Kidney capillary endothelial cell (primary cell): ENCODE measurements at regions not wholly inside any gene's neighbourhood (a gene's known extent, or its start where the extent isn't known, plus 50 kb on each side); places are given as distances from the start of the nearest gene placed in this dataset.

Source experiments
- DNase-seq: peaks from one replicate; pipeline ENCODE4 v3.0.0-alpha.2; 2018; ENCODE audit warnings: low spot score

DNA sequence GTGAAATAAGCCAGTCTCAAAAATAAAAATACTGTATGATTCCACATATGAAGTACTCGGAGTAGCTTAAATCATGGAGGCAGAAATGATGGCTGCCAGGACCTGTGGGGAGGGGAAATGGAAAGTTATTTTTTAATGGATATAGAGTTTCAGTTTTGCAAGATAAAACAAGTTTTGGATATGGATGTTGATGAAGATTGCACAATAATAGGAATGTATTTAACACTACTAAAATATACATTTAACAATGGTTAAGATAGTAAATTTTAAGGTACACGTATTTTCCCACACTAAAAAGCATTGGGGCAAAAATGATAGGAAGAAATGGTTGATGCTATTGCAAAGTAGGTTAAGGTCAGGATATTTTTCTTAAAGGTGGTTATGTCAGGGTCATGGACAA, 1058.9 kb upstream of the MAP3K7 start:
- no peak for DNase-seq

DNA sequence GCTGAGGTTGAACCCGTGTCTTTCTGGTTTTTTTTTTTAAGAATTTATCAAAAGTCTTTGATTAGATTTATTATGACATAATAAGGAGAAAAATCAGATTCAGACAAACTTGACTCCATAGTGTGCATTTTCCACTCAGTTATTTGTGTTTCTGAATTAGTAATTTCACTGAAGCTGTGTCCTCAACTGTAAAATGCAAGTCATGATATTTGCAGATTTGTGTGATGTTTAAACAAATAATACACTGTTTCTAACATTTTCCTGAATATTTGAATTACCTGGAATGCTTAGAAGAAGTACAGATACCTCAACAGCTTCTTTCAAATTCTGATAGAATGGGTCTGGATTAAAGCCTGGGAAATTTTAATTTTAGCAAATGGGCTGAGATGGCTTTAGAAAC, 1050.3 kb upstream of the MAP3K7 start:
- no peak for DNase-seq

DNA sequence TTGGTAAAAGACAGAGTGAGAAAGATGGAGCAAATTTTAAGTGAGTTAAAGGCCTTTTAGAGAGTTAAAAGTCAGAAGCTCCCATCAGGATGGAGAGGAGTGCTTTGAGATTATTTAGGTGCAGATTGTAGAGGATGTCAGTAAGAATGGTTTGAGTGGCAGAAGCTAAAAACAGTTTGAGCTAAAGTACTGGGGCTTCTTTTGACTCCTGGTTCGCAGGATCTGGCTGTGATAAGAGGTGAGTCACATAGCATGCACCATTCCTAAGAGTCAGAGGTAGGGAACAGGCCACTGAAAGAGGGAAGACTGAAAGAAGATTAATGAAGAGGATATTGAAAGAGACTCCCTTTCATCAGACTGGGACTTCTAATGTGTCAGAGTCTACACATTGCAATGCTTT, 1047.9 kb upstream of the MAP3K7 start:
- DNase-seq: no peak

DNA sequence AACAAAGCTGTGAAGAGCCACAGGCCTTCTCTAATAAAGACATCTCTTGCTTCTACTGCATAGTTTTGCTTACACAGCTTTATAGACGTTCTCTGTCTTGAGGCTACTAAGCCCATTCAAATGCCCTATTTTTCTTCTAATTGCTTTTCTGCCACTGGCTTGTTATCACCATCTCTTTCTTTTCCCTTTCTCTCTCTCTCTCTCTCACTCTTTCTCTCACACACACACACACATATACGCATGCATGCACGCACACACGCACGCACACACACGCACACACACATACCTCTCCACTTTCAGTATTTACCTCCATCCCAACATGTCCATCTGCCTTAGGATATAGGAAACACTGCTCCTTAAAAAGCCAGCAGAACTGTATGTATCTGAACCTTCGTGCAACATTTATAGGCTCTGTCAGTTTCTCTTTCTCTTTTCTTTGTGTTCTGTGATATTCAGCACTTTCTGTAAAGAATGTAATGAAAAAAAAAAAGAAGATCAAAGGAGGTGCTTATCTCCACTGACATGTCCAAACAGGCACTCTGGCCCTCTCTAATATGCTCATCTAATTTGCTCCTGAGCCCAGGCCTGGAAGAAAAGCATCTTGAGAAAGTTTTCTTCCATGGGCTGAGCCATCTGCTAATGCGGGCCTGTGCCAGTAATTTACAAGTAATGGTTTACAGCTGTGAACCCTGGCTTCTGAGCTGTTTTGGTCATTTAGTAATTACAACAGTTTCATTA, 1046.7 kb upstream of the MAP3K7 start:
- DNase-seq: no peak

DNA sequence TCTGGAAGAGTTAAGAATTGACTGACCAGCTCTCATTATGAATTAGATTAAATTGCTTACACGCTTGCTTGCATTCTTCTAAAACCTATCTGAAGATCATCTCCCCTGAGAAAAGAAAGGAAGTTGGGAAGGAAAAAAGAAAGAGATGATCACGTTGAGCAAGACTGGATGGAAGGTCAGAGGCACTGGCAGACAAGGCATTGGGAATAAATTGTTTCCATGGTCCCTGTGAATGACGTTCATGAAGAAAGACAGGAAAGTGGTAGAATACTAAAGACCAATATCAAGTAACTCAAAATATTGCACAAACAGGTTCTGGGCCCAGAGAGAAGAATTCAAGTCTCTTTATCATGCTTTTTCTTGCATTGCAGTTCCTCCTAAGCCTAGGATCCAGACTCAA, 1045.4 kb upstream of the MAP3K7 start:
- no peak for DNase-seq

DNA sequence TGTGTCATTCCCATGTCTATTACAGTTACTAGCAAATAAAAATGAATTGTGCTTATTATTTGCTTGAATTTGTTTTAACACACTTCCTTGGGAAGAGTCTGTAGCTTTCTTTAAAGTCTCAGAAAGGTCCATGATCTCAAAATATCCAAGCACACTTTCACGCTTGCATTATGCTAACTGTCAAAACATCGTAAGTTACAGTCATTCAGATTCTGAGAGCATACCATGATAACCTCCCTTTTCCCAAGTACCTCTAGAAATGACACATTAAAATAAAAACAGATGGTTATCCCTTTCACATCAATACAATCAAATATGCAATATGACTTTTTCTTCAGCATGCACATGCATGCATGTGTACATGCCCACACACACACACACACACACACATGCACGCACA, 1044.4 kb upstream of the MAP3K7 start:
- no peak for DNase-seq

DNA sequence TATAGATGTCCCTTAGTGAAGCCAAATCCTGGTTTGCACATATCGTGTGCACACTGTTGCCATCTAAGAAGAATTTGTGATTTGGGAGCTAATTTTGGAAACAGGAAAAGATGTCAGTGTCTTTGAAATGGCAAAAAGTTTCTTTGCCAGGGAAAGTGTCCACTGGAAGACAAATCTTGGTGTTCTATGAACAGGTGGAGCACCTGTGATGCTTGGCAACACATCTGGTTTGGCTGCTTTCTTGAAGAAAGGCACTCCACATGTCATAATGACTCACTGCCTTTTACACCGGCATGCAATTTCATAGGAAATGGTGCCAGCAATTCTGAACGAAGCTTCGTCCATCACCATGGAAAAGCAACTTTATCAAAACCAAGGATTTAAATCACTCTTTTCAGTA, 1040.0 kb upstream of the MAP3K7 start:
- DNase-seq: no peak

DNA sequence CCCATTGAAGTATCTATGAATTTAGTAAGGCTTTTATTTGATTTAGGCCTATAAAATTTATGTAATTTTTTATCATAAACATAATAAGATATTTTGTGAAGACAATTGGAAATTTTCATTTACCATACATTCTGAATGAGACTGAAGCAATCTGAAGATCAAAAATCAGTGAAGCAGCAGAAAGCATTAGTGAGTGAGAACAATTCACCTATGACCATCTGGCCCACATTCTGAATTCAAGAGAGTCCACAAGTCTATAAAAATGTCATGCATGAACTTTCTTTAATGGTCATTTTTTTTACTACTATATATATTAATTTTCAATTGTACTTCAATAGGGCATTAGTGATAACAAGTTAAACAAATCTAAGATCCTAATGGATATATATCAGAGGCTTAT, 1026.6 kb upstream of the MAP3K7 start:
- no peak for DNase-seq

DNA sequence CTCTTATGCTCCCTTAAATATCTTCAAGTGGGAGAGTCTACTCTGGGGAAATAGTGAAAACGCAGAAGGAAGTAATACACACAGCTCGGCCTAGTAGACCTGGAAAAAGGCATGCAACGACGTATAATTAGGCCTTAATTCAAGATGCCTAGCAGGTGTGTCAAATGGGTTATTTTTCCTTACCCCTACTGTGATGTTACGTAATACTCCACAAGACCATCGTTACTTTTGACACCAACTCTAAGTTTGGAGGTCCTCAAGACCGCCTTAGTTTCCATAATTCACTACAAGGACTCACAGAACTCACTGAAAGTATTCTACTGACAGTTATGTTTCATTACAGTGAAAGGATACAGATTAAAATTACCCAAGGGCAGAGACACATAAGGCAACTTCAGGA, 1024.3 kb upstream of the MAP3K7 start:
- DNase-seq: no peak

DNA sequence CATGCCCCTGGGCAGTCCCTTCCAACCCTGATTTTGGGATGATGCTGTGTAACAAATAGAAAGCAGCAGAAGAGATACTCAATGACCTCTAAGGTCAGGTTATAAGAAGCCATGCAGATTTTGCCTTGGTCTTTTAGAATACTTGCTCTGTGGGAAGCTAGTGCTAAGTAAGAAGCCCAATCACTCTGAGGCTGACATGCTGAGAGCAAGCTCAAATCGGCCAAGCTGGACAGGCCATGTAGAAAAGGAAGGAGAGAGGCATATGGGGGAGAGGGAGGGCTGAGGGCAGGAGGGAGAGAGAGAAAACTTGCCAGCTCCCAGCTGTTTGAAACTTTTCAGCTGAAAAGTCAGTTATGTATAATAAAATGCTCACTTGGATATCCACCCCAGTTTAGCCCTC, 1021.6 kb upstream of the MAP3K7 start:
- no peak for DNase-seq

DNA sequence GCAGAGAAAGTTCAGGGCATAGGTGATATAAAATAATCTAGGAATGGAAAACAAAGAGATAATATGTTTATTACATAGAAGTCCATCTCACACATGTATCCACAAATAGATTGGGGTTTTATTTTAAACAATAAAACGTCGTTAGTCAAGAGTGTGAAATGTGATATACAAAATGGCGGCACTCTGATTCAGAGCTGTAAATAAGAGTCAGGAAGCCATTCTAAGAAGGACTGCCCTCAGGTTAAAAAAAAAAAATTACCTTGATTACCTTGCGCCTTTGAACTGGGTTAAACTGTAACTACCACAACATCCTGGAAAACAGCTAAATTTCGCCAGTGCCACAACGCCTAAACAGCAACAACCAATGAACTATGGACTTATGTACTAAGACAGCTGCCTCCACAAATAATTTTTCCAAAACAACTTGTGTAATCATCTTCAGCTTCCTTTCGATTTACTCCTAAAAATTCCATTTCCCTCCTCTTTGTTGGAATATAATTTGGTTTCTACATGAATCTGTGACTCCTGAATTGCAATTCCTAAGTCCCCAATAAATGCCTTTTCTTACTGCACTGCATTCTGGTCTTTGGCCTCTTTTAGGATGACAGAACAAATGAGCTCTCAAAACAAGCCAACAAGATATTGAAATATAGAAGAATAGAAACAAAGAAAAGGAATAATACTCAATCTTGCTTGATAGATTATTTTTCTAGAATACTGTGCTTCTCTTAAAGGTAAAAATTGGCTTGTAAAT, 1019.5 kb upstream of the MAP3K7 start:
- no peak for DNase-seq

DNA sequence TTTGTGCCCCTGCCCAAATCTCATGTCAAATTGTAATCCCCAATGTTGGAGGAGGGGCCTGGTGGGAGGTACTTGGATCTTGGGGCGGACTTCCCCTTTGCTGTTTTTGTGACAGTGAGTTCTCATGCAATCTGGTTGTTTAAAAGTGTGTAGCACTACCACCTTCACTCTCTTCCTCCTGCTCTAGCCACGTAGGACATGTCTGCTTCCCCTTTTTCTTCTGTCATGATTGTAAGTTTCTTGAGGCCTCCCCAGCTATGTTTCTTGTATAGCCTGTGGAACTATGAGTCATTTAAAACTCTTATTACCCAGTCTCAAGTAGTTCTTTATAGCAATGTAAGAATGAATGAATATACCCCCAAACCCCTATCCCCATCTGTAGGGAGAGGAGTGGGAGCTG, 1013.7 kb upstream of the MAP3K7 start:
- no peak for DNase-seq

DNA sequence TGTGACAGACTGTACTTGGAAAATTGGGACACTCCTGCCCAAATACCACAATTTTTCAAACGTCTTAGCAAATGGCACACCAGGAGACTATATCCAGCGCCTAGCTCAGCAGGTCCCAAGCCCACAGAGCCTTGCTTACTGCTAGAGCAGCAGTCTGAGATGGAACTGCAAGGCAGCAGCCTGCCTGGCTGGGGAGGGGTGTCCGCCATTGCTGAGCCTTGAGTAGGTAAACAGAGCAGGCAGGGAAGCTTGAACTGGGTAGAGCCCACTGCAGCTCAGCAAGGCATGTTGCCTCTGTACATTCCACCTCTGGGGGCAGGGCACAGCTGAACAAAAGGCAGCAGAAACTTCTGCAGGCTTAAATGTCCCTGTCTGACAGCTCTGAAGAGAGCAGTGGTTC, 1003.3 kb upstream of the MAP3K7 start:
- DNase-seq: no peak

DNA sequence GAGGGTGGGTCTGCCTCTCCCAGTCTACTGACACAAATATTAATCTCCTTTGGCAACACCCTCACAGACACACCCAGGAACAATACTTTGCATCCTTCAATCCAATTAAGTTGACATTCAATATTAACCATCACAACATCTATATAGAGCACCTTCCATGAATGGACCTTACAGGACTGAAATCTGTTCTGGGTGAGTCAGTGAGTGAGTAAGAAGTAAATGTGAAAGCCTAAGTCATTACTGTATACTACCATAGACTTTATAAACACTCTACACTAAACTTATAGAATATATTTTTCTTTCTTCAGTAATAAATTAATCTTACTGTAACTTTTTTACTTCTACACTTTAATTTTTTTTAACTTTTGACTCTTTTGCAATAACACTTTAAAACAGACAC, 993.8 kb upstream of the MAP3K7 start:
- no peak for DNase-seq

DNA sequence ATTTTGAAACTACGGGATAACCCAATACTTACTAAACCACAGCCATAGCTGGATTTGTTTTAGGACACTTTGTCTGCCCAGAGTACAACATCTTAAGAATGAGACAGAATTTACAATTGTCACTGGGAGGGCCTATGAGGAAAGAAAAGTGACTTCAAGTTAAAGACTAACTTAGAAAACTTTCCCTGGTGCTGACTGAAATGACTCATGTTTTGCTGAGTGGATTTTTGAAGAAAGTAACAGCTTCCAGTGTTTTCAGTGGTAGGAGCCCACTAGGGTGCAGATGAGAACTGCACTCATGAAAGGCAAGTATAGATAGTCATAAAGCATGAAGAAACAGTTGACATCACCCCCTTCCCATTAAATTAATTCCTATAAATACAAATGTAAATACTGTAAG, 988.2 kb upstream of the MAP3K7 start:
- no peak for DNase-seq

DNA sequence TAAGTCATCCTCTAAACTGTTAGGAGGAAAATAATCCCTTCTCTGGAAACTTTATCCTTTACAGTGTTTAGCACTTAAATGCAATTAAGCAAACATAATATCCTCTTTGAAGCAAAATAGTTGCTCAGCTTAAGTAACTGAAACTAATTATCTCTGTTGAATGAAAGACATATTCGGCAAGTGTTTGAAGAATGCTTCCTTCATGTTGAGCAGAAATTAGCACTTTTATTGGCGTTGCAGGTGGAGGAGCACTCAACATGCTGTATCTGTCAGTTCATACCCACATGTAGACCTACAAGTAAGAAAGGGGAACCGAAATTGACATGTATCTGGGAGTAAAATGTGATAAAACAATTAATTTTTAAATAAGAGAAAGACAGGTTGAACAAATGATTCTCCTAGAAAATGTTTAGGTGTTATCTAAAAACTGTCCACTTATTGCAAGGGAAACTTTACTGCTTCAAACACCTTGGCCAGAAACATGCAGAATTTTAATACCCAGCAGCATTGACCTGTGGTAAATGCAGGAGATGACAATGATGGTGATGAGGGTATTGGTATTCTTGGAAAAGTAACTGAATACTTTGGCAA, 987.0 kb upstream of the MAP3K7 start:
- DNase-seq: no peak

DNA sequence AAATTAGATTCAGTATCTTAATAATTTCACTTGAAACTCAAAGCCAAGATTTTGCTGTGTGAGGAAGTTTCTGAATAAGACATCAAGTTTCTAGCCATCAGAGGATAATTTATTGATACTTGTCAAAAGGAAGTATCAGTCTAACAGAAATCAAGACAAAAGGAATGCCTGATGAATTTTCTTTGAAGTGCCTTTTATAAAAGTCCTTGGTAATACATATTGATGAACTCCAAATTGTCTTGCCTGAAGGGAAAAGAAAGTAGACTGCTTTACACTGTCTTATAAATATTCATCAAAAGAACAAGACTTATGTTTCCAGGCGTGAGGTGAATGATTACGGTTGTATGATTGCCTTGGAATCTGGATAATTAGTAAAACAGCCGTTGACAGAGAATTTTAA, 986.0 kb upstream of the MAP3K7 start:
- no peak for DNase-seq

DNA sequence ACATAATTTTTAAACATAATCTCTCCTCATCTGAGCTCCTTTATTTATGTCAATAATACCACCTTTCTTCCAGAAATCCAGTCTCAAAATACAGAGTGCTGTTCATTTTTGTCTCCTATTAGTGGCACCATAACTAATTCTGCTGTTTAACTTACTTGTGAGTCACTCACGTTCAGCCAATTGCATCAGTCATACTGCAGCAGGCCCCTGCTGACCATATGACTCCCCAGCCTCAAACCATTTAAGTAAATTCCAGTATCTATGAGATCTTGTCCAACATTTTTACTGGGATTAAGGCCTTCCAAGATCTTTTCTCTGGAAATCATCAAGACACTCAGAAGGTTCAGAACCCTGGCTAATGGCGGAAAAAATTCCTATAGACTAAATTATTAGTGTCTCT, 982.2 kb upstream of the MAP3K7 start:
- DNase-seq: no peak

DNA sequence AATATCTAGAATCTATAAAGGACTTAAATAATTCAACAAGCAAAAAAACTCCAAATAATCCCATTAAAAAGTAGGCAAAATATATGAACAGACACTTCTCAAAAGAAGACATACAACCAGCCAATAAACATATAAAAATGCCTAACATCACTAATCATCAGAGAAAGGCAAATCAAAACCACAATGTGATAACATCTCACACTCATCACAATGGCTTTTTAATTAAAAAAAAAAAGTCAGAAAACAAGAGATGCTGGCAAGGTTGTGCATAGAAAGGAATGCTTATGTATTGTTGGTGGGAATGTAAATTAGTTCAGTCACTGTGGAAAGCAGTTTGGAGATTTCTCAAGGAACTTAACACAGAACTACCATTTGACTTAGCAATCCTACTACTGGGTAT, 979.6 kb upstream of the MAP3K7 start:
- DNase-seq: no peak

DNA sequence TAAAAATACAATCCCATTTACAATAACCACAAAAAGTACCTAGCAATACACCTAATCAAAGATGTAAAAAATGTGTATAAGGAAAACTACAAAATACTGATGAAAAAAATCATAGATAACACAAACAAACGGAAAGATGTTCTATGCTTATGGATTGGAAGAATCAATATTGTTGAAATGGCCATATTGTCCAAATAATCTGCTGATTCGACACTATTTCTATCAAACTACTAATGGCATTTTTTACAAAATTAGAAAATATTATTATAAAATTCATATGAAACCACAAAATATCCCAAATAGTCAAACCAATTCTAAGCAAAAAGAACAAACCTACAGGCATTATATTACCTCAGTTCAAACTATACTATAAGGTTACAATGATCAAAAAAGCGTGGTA, 978.3 kb upstream of the MAP3K7 start:
- DNase-seq: no peak

DNA sequence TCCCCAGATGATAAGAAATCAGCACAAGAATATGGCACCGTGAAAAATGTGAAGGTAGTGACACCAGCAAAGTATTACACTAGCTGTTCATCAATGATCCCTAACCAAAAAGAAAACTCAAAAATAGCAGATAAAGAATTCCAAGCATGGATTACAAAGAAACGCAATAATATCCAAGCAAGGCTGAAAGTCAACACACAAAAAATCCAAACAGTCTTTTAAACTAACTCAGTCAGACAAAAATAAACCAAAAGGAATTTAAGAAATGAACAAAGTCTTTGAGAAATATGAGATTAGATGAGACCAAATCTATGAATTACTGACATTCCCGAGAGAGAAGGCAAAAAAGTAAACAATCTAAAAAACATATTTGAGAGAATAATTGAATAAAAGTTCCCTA, 976.1 kb upstream of the MAP3K7 start:
- DNase-seq: no peak

DNA sequence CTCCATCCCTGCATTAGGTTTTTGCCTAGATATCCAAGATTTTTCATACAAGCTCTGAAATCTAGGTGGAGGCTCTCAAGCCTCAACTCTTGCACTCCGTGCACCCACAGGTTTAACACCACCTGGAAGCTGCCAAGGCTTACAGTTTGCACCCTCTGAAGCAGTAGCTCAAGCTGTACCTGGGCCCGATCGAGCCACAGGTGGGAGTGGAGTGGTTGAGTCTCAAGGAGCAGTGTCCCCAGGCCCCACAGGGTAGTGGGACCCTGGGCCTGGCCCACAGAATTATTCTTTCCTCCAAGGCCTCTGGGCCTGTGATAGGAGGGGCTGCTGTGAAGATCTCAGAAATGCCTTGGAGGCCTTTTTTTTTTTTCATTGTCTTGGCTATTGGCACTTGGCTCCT, 973.5 kb upstream of the MAP3K7 start:
- DNase-seq: no peak

DNA sequence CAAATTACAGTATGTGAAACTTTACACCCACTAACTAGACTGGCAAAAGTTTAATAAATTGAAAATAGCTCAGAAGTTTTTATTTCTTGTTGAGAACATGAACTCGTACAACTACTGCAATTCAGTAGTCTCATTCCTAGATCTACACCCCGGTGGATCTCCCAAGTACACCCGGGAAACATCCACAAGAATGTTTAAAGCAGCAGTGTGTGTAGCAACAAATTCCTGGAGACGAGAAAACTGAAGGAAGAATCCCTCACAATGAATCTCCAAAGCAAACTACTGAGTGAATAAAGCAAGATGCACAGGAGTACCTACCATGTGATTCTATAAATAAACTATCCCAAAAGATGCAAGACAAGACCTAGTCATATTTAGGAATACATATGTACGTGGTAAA, 954.0 kb upstream of the MAP3K7 start:
- DNase-seq: no peak

DNA sequence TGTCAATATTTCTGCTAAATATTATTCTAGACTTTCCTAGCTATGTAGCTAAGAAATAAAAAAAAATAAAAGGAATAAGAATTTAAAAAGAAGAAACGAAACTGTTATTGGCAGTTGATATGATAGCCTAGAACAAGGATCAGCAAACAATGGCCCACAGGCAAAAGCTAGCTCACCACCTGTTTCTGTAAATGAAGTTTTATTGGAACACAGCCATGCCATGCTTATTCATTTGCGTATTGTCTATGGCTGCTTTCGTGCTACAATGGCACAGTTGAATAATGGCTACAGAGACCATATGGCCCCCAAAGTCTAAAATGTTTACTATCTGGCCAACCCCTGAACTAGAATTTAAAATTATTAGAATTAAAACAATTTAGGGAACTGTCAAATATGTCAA, 952.6 kb upstream of the MAP3K7 start:
- no peak for DNase-seq
